NB4 (cell line): ENCODE measurements at regions not wholly inside any gene's neighbourhood (a gene's known extent, or its start where the extent isn't known, plus 50 kb on each side); places are given as distances from the start of the nearest gene placed in this dataset.

Source experiments
- DNase-seq: peaks from one replicate; pipeline ENCODE4 v3.0.0; 2010; ENCODE audit warnings: low read depth
- H3K4me3 ChIP-seq: one replicate; pipeline ENCODE4 v1.5.1; 2011; ENCODE audit warnings: mild to moderate bottlenecking, low read depth, low read length, moderate library complexity
- CTCF ChIP-seq: IDR thresholded peaks from one replicate; pipeline ENCODE4 v1.5.1; 2012; ENCODE audit warnings: low read depth, low read length
- MAX ChIP-seq: IDR thresholded peaks from 2 replicates; pipeline ENCODE4 v1.6.1; 2011; ENCODE audit warnings: low read depth, low read length
- MYC ChIP-seq: IDR thresholded peaks from 2 replicates; pipeline ENCODE4 v1.6.1; 2011; ENCODE audit warnings: low read depth, low read length
- POLR2A ChIP-seq: IDR thresholded peaks from 2 replicates; pipeline ENCODE4 v1.6.1; 2011; ENCODE audit warnings: mild to moderate bottlenecking; ENCODE audit not compliant: insufficient read length; ENCODE audit errors: extremely low read depth

GRCh38 chr2:83305758-83306378 is 1153.2 kb downstream of the SUCLG1 start:
- TF ChIP-seq POLR2A: no peak
- no peak for TF ChIP-seq MYC
- TF ChIP-seq MAX: no peak
- TF ChIP-seq CTCF: no peak
- no peak overlapping the region for H3K4me3 ChIP-seq
- no peak for DNase-seq

- DNase-seq: no peak
- no peak overlapping the region for H3K4me3 ChIP-seq
- TF ChIP-seq MAX (no peak), POLR2A (no peak), CTCF (no peak), MYC (no peak)
Measured at GRCh38 chr2:83291083-83291482, 1168.0 kb downstream of the SUCLG1 start.

- no peak for TF ChIP-seq POLR2A
- no peak for TF ChIP-seq CTCF
- TF ChIP-seq MAX: no peak
- no peak for TF ChIP-seq MYC
- H3K4me3 ChIP-seq: no peak overlapping the region
- DNase-seq: no peak
Measured at GRCh38 chr2:83282841-83283240, 1176.2 kb downstream of the SUCLG1 start.

GRCh38 chr2:83282043-83282795 is 1176.9 kb downstream of the SUCLG1 start:
- no peak for DNase-seq
- no peak overlapping the region for H3K4me3 ChIP-seq
- TF ChIP-seq POLR2A (no peak), MYC (no peak), CTCF (no peak), MAX (no peak)

- H3K4me3 ChIP-seq: no peak overlapping the region
- DNase-seq: no peak
- TF ChIP-seq MYC (no peak), POLR2A (no peak), CTCF (no peak)
Measured at GRCh38 chr2:83280391-83280790, 1178.7 kb downstream of the SUCLG1 start.

- DNase-seq: no peak
- TF ChIP-seq CTCF (no peak), MAX (no peak), POLR2A (no peak), MYC (no peak)
Measured at GRCh38 chr2:83273322-83273721, 1185.8 kb downstream of the SUCLG1 start.

More at GRCh38 chr2:83273322-83273721, 1185.8 kb downstream of the SUCLG1 start:
- H3K4me3 ChIP-seq: no peak overlapping the region
